ENCODE measurements at regions not wholly inside any gene's neighbourhood (a gene's known extent, or its start where the extent isn't known, plus 50 kb on each side); places are given as distances from the start of the nearest gene placed in this dataset.
"Not testable (repeated sequence)": the region's sequence is repeated elsewhere in the genome, so short reads cannot be mapped to it uniquely, and the experiment has no call there.

- no peak overlapping the region for H3K4me3 ChIP-seq (ENCODE audit: low read depth, low read length)
- DNase-seq (ENCODE audit: low read depth): no peak
- no peak for TF ChIP-seq CTCF (conservative IDR thresholded peaks at IDR 0.05; ENCODE audit: low read depth, low read length)
Observed at GRCh38 chr1:4072481-4073153, 172.5 kb upstream of the C1orf174 start.

- no peak overlapping the region for H3K4me3 ChIP-seq (ENCODE audit: low read depth, low read length)
- TF ChIP-seq CTCF (conservative IDR thresholded peaks at IDR 0.05; ENCODE audit: low read depth, low read length): no peak
- DNase-seq (ENCODE audit: low read depth): no peak
Observed at GRCh38 chr1:4075436-4076225, 175.6 kb upstream of the C1orf174 start.

GRCh38 chr1:4076346-4076745 lies 176.3 kb upstream of the C1orf174 start:
- H3K4me3 ChIP-seq (ENCODE audit: low read depth, low read length): no peak overlapping the region
- TF ChIP-seq CTCF (conservative IDR thresholded peaks at IDR 0.05; ENCODE audit: low read depth, low read length): no peak
- no peak for DNase-seq (ENCODE audit: low read depth)

- not testable (repeated sequence) for DNase-seq (ENCODE audit: low read depth); H3K4me3 ChIP-seq (ENCODE audit: low read depth, low read length)
Observed at GRCh38 chr1:4078091-4078962, 178.3 kb upstream of the C1orf174 start.

- DNase-seq (ENCODE audit: low read depth): no peak
- no peak overlapping the region for H3K4me3 ChIP-seq (ENCODE audit: low read depth, low read length)
- no peak for TF ChIP-seq CTCF (conservative IDR thresholded peaks at IDR 0.05; ENCODE audit: low read depth, low read length)
Observed at GRCh38 chr1:4079815-4080214, 179.7 kb upstream of the C1orf174 start.

- H3K4me3 ChIP-seq (ENCODE audit: low read depth, low read length): no peak overlapping the region
- no peak for TF ChIP-seq CTCF (conservative IDR thresholded peaks at IDR 0.05; ENCODE audit: low read depth, low read length)
- no peak for DNase-seq (ENCODE audit: low read depth)
Observed at GRCh38 chr1:4081806-4082711, 182.0 kb upstream of the C1orf174 start.

Data from choroid plexus epithelial cell (primary cell).